HG02884 (cell line): ENCODE measurements at regions not wholly inside any gene's neighbourhood (a gene's known extent, or its start where the extent isn't known, plus 50 kb on each side); places are given as distances from the start of the nearest gene placed in this dataset.
"Not testable (repeated sequence)": the region's sequence is repeated elsewhere in the genome, so short reads cannot be mapped to it uniquely, and the experiment has no call there.

Experiments used
- ATAC-seq: cut with Tn5 transposase; IDR thresholded peaks from one replicate; pipeline ENCODE4 v1.9.1; 2021; ENCODE audit warnings: mild to moderate bottlenecking, moderate library complexity; ENCODE audit not compliant: unreplicated experiment

DNA sequence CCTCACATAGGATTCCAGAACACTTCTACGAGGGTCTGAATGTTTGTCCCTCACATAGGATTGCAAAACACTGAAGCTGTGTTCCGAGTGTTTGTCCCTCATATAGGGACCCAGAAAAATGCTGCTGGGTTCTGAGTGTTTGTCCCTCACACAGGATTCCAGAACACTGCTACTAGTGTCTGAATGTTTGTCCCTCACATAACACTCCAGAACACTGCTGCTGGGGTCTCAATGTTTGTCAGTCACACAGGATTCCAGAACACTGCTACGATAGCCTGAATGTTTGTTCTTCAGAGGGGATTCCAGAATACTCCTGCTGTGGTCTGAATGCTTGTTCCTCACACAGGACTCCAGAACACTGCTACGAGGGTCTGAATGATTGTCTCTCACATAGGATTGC lies 218.7 kb downstream of the FOXD4L6 start:
- ATAC-seq: no peak

DNA sequence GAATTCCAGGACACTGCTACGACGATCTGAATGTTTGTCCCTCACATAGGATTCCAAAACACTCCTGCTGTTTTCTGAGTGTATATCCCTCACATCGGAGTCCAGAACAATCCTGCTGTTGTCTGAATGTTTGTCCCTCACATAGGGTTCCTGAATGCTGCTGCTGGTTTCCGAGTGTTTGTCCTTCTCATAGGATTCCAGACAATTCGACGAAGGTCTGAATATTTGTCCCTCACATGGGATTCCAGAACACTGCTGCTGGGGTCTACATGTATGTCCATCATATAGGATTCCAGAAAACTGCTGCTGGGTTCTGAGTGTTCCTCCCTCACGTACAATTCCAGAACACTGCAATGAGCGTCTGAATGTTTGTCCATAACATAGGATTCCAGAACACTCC lies 219.4 kb downstream of the FOXD4L6 start:
- ATAC-seq: not testable (repeated sequence)

DNA sequence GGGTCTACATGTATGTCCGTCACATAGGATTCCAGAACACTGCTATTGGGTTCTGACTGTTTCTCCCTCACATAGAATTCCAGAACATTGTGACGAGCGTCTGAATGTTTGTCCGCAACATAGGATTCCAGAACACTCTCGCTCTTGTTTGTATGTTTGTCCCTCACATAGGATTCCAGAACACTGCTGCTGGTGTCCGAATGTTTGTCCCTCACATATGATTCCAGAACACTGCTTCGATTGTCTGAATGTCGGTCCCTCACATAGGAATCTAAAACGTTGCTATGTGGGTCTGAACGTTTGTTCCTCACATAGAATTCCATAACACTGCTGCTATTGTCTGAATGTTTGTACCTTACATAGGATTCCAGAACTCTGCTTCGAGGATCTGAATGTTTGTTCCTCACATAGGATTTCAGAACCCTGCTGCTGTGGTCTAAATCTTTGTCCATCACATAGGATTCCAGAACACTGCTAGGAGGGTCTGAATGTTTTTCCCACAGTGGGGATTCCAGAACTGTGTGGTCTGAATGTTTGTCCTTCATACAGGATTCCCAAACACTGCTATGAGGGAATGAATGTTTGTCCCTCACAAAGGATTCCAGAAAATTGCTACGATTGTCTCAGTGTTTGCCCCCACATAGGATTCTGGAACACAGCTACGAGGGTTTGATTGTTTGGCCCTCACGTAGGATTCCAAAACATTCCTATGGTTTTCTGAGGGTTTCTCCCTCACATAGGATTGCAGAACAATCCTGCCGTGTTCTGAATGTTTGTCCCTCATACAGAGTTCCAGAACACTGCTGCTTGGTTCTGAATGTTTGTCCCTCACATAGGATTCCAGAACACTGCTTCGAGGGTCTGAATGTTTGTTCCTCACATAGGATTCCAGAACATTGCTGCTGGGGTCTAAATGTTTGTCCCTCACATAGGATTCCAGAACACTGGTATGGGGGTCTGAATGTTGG lies 220.5 kb downstream of the FOXD4L6 start:
- ATAC-seq: no peak

DNA sequence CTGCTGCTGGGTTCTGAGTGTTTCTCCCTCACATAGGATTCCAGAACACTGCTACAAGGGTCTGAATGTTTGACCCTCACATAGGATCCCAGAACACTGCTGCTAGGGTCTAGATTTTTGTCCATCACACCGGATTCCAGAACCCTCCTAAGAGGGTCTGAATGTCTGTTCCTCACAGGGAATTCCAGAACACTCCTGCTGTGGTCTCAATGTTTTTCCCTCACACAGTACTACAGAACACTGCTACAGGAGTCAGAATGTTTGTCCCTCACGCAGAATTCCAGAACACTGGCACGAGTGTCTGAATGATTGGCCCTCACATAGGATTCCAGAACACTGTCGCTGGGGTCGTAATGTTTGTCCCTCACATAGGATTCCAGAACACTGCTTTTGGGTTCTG lies 221.6 kb downstream of the FOXD4L6 start:
- not testable (repeated sequence) for ATAC-seq

DNA sequence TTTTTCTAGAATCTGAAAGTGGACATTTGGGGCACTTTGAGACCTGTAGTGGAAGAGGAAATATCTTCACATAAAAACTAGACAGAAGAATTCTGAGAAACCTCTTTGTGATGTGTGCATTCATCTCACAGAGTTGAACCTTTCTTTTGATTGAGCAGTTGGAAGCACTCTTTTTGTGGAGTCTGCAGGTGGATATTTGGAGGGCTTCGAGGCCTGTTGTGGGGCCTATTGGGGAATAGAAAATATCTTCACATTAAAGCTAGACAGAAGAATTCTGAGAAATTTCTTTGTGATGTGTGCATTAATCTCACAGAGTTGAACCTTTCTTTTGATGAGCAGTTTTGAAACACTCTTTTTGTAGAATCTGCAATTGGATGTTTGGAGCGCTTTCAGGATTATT lies 236.2 kb downstream of the FOXD4L6 start:
- ATAC-seq: not testable (repeated sequence)

DNA sequence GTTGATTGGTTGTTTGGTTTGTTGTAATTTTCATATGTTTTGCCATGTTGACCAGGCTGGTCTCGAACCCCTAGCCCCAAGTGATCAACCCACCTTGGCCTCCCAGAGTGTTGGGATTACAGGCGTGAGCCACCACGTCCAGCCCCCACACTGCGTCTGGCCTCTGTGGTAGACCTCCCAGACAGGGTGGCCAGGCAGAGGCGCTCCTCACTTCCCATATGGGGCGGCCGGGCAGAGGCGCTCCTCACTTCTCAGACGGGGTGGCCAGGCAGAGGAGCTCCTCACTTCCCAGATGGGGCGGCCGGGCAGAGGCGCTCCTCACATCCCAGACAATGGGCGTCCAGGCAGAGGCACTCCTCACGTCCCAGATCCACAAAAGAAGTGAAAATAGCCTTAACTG lies 242.6 kb downstream of the FOXD4L6 start:
- not testable (repeated sequence) for ATAC-seq

DNA sequence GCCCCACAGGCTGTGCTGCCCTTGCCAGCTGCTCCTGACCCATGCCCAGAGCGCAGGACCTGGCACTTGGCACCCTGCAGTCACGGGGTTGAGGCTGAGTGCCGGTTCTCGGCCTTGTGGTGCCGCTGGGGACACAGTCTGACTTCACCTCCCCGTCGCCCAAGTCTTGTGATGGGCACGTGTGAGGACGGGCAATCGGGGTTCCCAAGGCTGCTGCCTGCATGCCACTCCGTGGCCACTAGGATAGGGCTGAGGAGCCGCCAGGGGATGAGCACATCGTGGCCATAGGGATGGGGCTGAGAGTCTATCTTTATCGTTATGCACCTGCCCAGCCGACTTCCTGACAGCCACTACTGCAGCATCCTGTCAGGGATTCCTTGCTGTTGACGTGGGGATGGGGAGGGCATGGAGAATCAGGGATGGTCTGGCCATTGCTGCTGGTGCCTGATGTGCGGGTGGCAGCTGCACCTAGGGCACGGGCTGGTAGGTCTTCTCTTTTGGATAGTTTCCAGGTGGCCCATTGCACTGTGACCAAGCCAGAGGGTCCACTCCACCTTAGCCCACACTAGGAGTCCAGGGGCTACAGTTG lies 243.5 kb downstream of the FOXD4L6 start:
- ATAC-seq: not testable (repeated sequence)

DNA sequence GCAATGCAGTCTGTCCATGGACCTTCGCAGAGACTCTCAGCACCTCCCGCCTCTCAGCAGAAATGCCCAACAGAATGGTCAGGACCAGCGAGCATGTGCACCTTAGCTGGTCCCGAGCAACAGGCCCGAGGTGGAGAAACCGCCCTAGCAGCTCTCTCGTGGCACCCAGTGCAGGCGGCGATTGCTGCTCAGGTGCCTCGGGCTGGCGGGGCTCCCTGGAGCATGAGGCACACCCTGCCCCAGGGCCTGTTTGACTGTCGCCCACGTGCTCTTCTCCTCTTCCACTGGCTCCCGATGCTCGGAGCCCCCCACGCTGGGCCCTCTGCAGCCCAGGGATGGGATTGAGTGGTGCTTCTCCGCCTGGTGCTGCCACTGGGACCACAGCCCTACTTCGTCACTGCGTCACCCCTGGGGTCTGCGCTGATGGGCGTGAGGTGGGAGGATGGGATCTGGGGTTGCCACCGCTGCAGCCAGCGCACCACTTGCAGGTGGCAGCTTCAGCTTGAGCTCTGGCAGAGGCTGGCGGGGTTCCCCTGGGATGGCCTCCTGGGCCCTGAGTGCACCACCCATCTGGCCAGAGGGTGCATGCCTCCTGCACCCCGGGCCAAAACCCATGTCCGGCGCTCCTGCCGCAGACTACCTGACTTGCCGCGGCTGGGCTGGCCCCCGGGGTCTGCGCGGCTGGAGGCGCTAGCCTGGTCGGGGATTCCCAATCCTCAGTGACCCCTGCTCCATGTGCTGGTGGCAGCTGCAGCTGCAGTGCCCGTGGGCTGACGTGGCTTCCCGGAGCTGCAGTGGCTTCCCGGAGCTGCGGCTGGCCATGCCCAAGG lies 244.2 kb downstream of the FOXD4L6 start:
- ATAC-seq: no peak

DNA sequence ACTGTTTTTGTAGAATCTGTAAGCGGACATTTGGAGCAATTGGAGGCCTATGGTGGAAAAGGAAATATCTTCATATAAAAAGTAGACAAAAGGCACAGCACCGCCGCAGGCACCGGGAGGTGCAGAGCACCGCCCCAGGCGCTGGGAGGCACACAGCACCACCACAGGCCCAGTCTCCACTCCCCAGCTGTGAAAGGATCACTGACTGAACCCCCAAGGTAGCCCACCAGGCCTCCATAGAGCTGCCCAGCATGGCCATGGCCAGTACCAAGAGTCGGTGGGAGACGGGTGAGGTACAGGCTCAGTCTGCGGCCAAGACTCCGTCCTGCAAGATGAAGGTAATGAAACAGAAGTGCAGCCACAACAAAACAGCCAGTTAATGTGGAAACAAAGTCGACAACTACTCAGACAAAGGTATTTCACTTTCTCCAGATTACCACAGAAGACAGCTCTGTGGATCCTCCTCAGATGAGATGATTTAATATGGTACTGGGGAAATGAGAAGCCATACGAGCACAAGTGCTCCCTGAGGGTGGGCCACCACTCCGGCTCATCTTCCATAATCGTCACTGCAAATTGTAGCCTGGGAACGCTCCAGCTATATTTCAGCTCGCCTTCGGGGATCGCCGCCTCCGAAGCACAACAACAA lies 244.9 kb downstream of the FOXD4L6 start:
- ATAC-seq: not testable (repeated sequence)

DNA sequence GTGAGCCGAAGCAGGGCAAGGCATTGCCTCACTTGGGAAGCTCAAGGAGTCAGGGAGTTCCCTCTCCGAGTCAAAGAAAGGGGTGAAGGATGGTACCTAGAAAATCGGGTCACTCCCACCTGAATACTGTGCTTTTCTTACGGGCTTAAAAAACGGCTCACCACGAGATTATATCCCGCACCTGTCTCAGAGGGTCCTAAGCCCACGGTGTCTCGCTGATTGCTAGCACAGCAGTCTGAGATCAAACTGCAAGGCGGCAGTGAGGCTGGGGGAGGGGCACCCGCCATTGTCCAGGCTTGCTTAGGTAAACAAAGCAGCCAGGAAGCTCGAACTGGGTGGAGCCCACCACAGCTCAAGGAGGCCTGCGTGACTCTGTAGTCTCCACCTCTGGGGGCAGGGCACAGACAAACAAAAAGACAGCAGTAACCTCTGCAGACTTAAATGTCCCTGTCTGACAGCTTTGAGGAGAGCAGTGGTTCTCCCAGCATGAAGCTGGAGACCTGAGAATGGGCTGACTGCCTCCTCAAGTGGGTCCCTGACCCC lies 254.7 kb downstream of the FOXD4L6 start:
- ATAC-seq: not testable (repeated sequence)

DNA sequence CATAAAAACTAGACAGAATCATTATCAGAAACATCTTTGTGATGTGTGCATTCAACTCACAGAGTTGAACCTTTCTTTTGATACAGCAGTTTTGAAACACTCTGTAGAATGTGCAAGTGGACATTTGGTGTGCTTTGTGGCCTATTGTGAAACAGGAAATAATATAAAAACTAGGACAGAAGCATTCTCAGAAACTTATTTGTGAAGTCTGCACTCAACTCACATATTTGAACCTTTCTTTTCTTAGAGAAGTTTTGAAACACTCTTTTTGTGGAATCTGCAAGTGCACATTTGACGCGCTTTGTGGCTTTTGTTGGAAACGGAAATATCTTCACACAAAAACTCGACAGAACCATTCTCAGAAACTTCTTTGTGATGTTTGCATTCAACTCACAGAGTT lies 260.0 kb downstream of the FOXD4L6 start:
- ATAC-seq: not testable (repeated sequence)
